CD14-positive monocyte (primary cell): ENCODE measurements at regions not wholly inside any gene's neighbourhood (a gene's known extent, or its start where the extent isn't known, plus 50 kb on each side); places are given as distances from the start of the nearest gene placed in this dataset.

Experiments
- DNase-seq, 3 donors: peaks; one replicate each; pipeline ENCODE4 v3.0.0-alpha.2; 2011 to 2022
- H2AFZ ChIP-seq: 2 replicates; pipeline ENCODE4 v1.6.0; 2012; ENCODE audit warnings: mild to moderate bottlenecking, low read depth, low read length, inconsistent platforms; ENCODE audit not compliant: insufficient read depth, poor library complexity, severe bottlenecking
- H3K27ac ChIP-seq, 2 donors: 1 replicate in 1 of 2; 2 replicates in 1 of 2; pipeline ENCODE4 v1.5.1; 2012 to 2013; ENCODE audit warnings: low read length in 2 of 2, control low read depth in 1 of 2, inconsistent platforms in 1 of 2, low read depth in 1 of 2, mild to moderate bottlenecking in 1 of 2
- H3K27me3 ChIP-seq, 2 donors: one replicate each; pipeline versions ENCODE4 v1.6.0 to v1.6.1; 2011 to 2013; ENCODE audit warnings: low read length in 2 of 2; ENCODE audit not compliant: control insufficient read depth in 2 of 2, insufficient read depth in 2 of 2
- H3K36me3 ChIP-seq, 2 donors: replicated peaks in 1 of 2; 1 replicate in 1 of 2; 2 replicates in 1 of 2; pipeline versions ENCODE4 v1.5.1 to v1.6.1; 2012 to 2013; ENCODE audit warnings: low read length in 2 of 2, control low read depth in 1 of 2, inconsistent platforms in 1 of 2, mild to moderate bottlenecking in 1 of 2; ENCODE audit not compliant: insufficient read depth in 2 of 2, control insufficient read depth in 1 of 2
- H3K4me1 ChIP-seq, 2 donors: 1 replicate in 1 of 2; 2 replicates in 1 of 2; pipeline versions ENCODE4 v1.5.1 to v1.6.1; 2012 to 2013; ENCODE audit warnings: low read length in 2 of 2, control low read depth in 1 of 2, inconsistent platforms in 1 of 2, mild to moderate bottlenecking in 1 of 2, moderate library complexity in 1 of 2; ENCODE audit not compliant: insufficient read depth in 2 of 2, control insufficient read depth in 1 of 2
- H3K4me2 ChIP-seq: replicated peaks from 2 replicates; pipeline ENCODE3; 2012; ENCODE audit warnings: low read length, moderate library complexity, mild to moderate bottlenecking; ENCODE audit not compliant: poor library complexity, severe bottlenecking; ENCODE audit errors: extremely low read depth
- H3K4me3 ChIP-seq, 3 experiments: fragments of 200-600 bp in 1 of 3; sonication (generic) in 1 of 3; replicated peaks in 1 of 3; 1 replicate in 2 of 3; 2 replicates in 1 of 3; pipeline ENCODE4 v1.5.1; 2011 to 2013; ENCODE audit warnings: low read length in 3 of 3, mild to moderate bottlenecking in 3 of 3, control low read depth in 2 of 3, low read depth in 2 of 3, inconsistent platforms in 1 of 3, moderate library complexity in 1 of 3
- H3K79me2 ChIP-seq: 2 replicates; pipeline ENCODE4 v1.6.0; 2012; ENCODE audit warnings: mild to moderate bottlenecking, control low read depth, inconsistent platforms, low read length, moderate library complexity; ENCODE audit not compliant: insufficient read depth
- H3K9ac ChIP-seq: 2 replicates; pipeline ENCODE4 v1.6.0; 2017; ENCODE audit warnings: low read length, mild to moderate bottlenecking; ENCODE audit not compliant: insufficient read depth, poor library complexity, severe bottlenecking
- H3K9me3 ChIP-seq, 2 donors: replicated peaks in 1 of 2; 1 replicate in 1 of 2; 2 replicates in 1 of 2; pipeline versions ENCODE4 v1.5.1 to v1.6.1; 2012 to 2013; ENCODE audit warnings: low read length in 2 of 2, control low read depth in 1 of 2; ENCODE audit not compliant: control insufficient read depth in 1 of 2, insufficient read depth in 1 of 2
- H4K20me1 ChIP-seq: 2 replicates; pipeline ENCODE4 v1.6.0; 2012; ENCODE audit warnings: mild to moderate bottlenecking, low read length, control low read depth, moderate library complexity; ENCODE audit not compliant: insufficient read depth
- H3K27ac Mint-ChIP-seq, 7 donors: one replicate each; pipeline ENCODE4 v1.8.0; 2020; ENCODE audit warnings: mild to moderate bottlenecking in 7 of 7, mixed read lengths in 7 of 7, moderate library complexity in 6 of 7, inconsistent platforms in 2 of 7
- H3K27me3 Mint-ChIP-seq, 3 donors: one replicate each; pipeline ENCODE4 v1.8.0; 2021 to 2022; ENCODE audit warnings: low read depth in 3 of 3, mild to moderate bottlenecking in 3 of 3, mixed read lengths in 3 of 3, moderate library complexity in 3 of 3, inconsistent platforms in 1 of 3
- H3K36me3 Mint-ChIP-seq, 2 donors: one replicate each; pipeline ENCODE4 v1.8.0; 2020; ENCODE audit warnings: mixed read lengths in 2 of 2, inconsistent platforms in 1 of 2, mild to moderate bottlenecking in 1 of 2
- H3K4me1 Mint-ChIP-seq: one replicate; pipeline ENCODE4 v1.8.0; 2020; ENCODE audit warnings: mild to moderate bottlenecking, mixed read lengths
- H3K4me3 Mint-ChIP-seq, 2 donors: one replicate each; pipeline ENCODE4 v1.8.0; 2020; ENCODE audit warnings: mild to moderate bottlenecking in 2 of 2, mixed read lengths in 2 of 2, moderate library complexity in 1 of 2
- H3K9me3 Mint-ChIP-seq, 7 donors: one replicate each; pipeline ENCODE4 v1.8.0; 2020 to 2022; ENCODE audit warnings: mixed read lengths in 7 of 7, mild to moderate bottlenecking in 6 of 7, moderate library complexity in 6 of 7, inconsistent platforms in 2 of 7
- CTCF ChIP-seq: fragments of 200-600 bp; IDR thresholded peaks from one replicate; pipeline ENCODE4 v1.8.0; 2022; ENCODE audit warnings: antibody characterized with exemption, mild to moderate bottlenecking
- WGBS: methylation state at CpG from one replicate; pipeline ENCODE4 v1.1.5; 2013; ENCODE audit warnings: missing lambda C conversion rate; ENCODE audit not compliant: insufficient coverage; 5-methylcytosine and 5-hydroxymethylcytosine counted together
- intact Hi-C, 2 donors: fragments of 100-400 bp; cut with micrococcal nuclease; formaldehyde crosslinking; loops; one replicate each; pipeline versions ENCODE4 v1.15.0 to v1.15.1; 2023

- no peak overlapping the region for H3K9ac ChIP-seq
- no peak overlapping the region for H2AFZ ChIP-seq
- peaks cover 0 to 3% (median 1%) of the 10 kb centered on the region in 7 donors for H3K9me3 Mint-ChIP-seq
- no peaks in the 10 kb centered on the region for H3K4me1 Mint-ChIP-seq
- H3K4me3 ChIP-seq, result no peak overlapping the region
- no peak overlapping the region for H3K4me2 ChIP-seq
- H3K27me3 ChIP-seq, result no peaks in the 10 kb centered on the region
- H3K27ac Mint-ChIP-seq, result no peak overlapping the region
- H3K9me3 ChIP-seq, result no peaks in the 10 kb centered on the region
- intact Hi-C loops, result no loop called here
- H3K36me3 ChIP-seq, result no peaks in the 10 kb centered on the region
- H4K20me1 ChIP-seq, result no peaks in the 10 kb centered on the region
- no CpG with 5 or more reads among the region's 2 CpGs for WGBS
- no peak overlapping the region for H3K4me3 Mint-ChIP-seq
- DNase-seq, result no peak
- no peaks in the 10 kb centered on the region for H3K36me3 Mint-ChIP-seq
- no peak overlapping the region for H3K27ac ChIP-seq
- no peaks in the 10 kb centered on the region for H3K4me1 ChIP-seq
- no peak for TF ChIP-seq CTCF
- H3K27me3 Mint-ChIP-seq, result no peaks in the 10 kb centered on the region
- no peaks in the 10 kb centered on the region for H3K79me2 ChIP-seq
These were observed 227.0 kb upstream of the SLITRK5 start for GRCh38 chr13:87444135-87444534.

- H2AFZ ChIP-seq, result no peak overlapping the region
These were observed 218.9 kb upstream of the SLITRK5 start for GRCh38 chr13:87452281-87452680.

More at GRCh38 chr13:87452281-87452680, 218.9 kb upstream of the SLITRK5 start:
- no peak for TF ChIP-seq CTCF
- Histone ChIP-seq H3K4me1 (no peaks in the 10 kb centered on the region), H3K4me2 (no peak overlapping the region), H3K36me3 (no peaks in the 10 kb centered on the region), H3K9ac (no peak overlapping the region), H3K27ac (no peak overlapping the region), H3K79me2 (no peaks in the 10 kb centered on the region), H3K27me3 (no peaks in the 10 kb centered on the region), H4K20me1 (no peaks in the 10 kb centered on the region), H3K9me3 (no peaks in the 10 kb centered on the region), H3K4me3 (no peak overlapping the region)
- no peak overlapping the region for H3K4me3 Mint-ChIP-seq
- intact Hi-C loops, result no loop called here
- H3K27ac Mint-ChIP-seq, result no peak overlapping the region
- DNase-seq, result no peak
- H3K9me3 Mint-ChIP-seq, result peaks cover 0 to 4% (median 0%) of the 10 kb centered on the region in 7 donors
- H3K27me3 Mint-ChIP-seq, result no peaks in the 10 kb centered on the region
- WGBS, result no CpG with 5 or more reads among the region's 2 CpGs
- H3K4me1 Mint-ChIP-seq, result no peaks in the 10 kb centered on the region
- H3K36me3 Mint-ChIP-seq, result no peaks in the 10 kb centered on the region
